SK-N-SH (cell line): ENCODE measurements at regions not wholly inside any gene's neighbourhood (a gene's known extent, or its start where the extent isn't known, plus 50 kb on each side); places are given as distances from the start of the nearest gene placed in this dataset.

ENCODE experiments used
- NRF1 ChIP-seq: IDR thresholded peaks from 2 replicates; pipeline ENCODE4 v1.6.1; 2012; ENCODE audit warnings: low read depth, mild to moderate bottlenecking, low read length
- POLR2AphosphoS5 ChIP-seq: IDR thresholded peaks from 2 replicates; pipeline ENCODE4 v1.6.1; 2012; ENCODE audit warnings: low read depth, low read length
- TF ChIP-seq, protein P1 (sequence below): IDR thresholded peaks from 2 replicates; pipeline ENCODE4 v1.6.1; 2012; ENCODE audit warnings: mild to moderate bottlenecking, low read depth, low read length, moderate library complexity
- TF ChIP-seq, protein P2 (sequence below): fragments of 200-600 bp; sonication (generic); IDR thresholded peaks from 2 replicates; pipeline ENCODE4 v1.6.1; 2017; ENCODE audit warnings: antibody characterized with exemption, mild to moderate bottlenecking, moderate library complexity

DNA sequence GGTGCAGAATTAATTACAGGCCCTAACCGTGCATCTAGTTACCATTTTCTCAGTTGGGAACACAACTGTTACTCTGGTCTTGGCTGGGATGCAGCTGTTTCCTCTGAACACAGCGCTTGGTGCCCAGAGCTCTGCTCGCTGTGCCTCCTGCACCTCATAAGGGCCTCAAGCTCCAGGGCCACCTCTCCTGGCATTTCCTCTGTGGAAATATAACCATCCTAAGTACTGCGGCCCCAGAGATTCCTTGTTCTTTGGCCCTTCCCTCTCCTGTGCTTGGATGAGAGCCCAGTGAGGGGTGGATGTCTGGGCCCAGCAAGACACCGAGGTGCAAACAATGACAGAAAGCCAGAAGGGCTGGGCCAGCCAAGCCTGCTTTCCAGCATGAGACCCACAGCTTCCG lies 169.9 kb upstream of the CST7 start:
- TF ChIP-seq, protein P1, sequence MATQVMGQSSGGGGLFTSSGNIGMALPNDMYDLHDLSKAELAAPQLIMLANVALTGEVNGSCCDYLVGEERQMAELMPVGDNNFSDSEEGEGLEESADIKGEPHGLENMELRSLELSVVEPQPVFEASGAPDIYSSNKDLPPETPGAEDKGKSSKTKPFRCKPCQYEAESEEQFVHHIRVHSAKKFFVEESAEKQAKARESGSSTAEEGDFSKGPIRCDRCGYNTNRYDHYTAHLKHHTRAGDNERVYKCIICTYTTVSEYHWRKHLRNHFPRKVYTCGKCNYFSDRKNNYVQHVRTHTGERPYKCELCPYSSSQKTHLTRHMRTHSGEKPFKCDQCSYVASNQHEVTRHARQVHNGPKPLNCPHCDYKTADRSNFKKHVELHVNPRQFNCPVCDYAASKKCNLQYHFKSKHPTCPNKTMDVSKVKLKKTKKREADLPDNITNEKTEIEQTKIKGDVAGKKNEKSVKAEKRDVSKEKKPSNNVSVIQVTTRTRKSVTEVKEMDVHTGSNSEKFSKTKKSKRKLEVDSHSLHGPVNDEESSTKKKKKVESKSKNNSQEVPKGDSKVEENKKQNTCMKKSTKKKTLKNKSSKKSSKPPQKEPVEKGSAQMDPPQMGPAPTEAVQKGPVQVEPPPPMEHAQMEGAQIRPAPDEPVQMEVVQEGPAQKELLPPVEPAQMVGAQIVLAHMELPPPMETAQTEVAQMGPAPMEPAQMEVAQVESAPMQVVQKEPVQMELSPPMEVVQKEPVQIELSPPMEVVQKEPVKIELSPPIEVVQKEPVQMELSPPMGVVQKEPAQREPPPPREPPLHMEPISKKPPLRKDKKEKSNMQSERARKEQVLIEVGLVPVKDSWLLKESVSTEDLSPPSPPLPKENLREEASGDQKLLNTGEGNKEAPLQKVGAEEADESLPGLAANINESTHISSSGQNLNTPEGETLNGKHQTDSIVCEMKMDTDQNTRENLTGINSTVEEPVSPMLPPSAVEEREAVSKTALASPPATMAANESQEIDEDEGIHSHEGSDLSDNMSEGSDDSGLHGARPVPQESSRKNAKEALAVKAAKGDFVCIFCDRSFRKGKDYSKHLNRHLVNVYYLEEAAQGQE = no peak
- no peak for TF ChIP-seq NRF1
- TF ChIP-seq POLR2AphosphoS5 = no peak
- TF ChIP-seq, protein P2, sequence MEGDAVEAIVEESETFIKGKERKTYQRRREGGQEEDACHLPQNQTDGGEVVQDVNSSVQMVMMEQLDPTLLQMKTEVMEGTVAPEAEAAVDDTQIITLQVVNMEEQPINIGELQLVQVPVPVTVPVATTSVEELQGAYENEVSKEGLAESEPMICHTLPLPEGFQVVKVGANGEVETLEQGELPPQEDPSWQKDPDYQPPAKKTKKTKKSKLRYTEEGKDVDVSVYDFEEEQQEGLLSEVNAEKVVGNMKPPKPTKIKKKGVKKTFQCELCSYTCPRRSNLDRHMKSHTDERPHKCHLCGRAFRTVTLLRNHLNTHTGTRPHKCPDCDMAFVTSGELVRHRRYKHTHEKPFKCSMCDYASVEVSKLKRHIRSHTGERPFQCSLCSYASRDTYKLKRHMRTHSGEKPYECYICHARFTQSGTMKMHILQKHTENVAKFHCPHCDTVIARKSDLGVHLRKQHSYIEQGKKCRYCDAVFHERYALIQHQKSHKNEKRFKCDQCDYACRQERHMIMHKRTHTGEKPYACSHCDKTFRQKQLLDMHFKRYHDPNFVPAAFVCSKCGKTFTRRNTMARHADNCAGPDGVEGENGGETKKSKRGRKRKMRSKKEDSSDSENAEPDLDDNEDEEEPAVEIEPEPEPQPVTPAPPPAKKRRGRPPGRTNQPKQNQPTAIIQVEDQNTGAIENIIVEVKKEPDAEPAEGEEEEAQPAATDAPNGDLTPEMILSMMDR = no peak
